ENCODE measurements at regions not wholly inside any gene's neighbourhood (a gene's known extent, or its start where the extent isn't known, plus 50 kb on each side); places are given as distances from the start of the nearest gene placed in this dataset.

GRCh38 chr3:72515281-72515680 lies 333.0 kb downstream of the SHQ1 start:
- H3K4me3 ChIP-seq (replicated peaks in 1 of 3; ENCODE audit: low read depth in 2 of 3, low read length in 3 of 3), result no peak overlapping the region
- WGBS (ENCODE audit: insufficient coverage), result no CpG with 5 or more reads among the region's 3 CpGs
- intact Hi-C loops (cut with micrococcal nuclease), result no loop called here
- no peak overlapping the region for H3K27ac ChIP-seq (ENCODE audit: low read depth in 1 of 2, low read length in 2 of 2)
- Mint-ChIP-seq H3K4me1 (peaks cover 16% of the 10 kb centered on the region), H3K9me3 (no peaks in the 10 kb centered on the region), H3K4me3 (no peak overlapping the region), H3K36me3 (no peaks in the 10 kb centered on the region), H3K27ac (peak overlapping the region in 1 of 7 donors; percentile 14), H3K27me3 (ENCODE audit: low read depth in 3 of 3) (no peaks in the 10 kb centered on the region)
- no peak for DNase-seq
- no peaks in the 10 kb centered on the region for H3K36me3 ChIP-seq (replicated peaks in 1 of 2; ENCODE audit: control insufficient read depth in 1 of 2, insufficient read depth in 2 of 2, low read length in 2 of 2)
- no peaks in the 10 kb centered on the region for H3K27me3 ChIP-seq (ENCODE audit: control insufficient read depth in 2 of 2, insufficient read depth in 2 of 2, low read length in 2 of 2)
- no peaks in the 10 kb centered on the region for H3K79me2 ChIP-seq (ENCODE audit: insufficient read depth, low read length)
- H3K4me1 ChIP-seq (ENCODE audit: control insufficient read depth in 1 of 2, insufficient read depth in 2 of 2, low read length in 2 of 2), result peaks cover 8 to 9% of the 10 kb centered on the region in 2 donors
- TF ChIP-seq, protein P1, sequence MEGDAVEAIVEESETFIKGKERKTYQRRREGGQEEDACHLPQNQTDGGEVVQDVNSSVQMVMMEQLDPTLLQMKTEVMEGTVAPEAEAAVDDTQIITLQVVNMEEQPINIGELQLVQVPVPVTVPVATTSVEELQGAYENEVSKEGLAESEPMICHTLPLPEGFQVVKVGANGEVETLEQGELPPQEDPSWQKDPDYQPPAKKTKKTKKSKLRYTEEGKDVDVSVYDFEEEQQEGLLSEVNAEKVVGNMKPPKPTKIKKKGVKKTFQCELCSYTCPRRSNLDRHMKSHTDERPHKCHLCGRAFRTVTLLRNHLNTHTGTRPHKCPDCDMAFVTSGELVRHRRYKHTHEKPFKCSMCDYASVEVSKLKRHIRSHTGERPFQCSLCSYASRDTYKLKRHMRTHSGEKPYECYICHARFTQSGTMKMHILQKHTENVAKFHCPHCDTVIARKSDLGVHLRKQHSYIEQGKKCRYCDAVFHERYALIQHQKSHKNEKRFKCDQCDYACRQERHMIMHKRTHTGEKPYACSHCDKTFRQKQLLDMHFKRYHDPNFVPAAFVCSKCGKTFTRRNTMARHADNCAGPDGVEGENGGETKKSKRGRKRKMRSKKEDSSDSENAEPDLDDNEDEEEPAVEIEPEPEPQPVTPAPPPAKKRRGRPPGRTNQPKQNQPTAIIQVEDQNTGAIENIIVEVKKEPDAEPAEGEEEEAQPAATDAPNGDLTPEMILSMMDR (IDR thresholded peaks at IDR 0.05), result no peak
- H3K9ac ChIP-seq (ENCODE audit: insufficient read depth, low read length, poor library complexity, severe bottlenecking), result no peak overlapping the region
- no peak overlapping the region for H3K4me2 ChIP-seq (replicated peaks; ENCODE audit: extremely low read depth, low read length, poor library complexity, severe bottlenecking)
- no peaks in the 10 kb centered on the region for H4K20me1 ChIP-seq (ENCODE audit: insufficient read depth, low read length)
- no peak overlapping the region for H2AFZ ChIP-seq (ENCODE audit: insufficient read depth, low read depth, low read length, poor library complexity, severe bottlenecking)
- H3K9me3 ChIP-seq (replicated peaks in 1 of 2; ENCODE audit: control insufficient read depth in 1 of 2, insufficient read depth in 1 of 2, low read length in 2 of 2), result no peaks in the 10 kb centered on the region

- intact Hi-C loops (cut with micrococcal nuclease), result no loop called here
- WGBS (ENCODE audit: insufficient coverage), result no CpG with 5 or more reads among the region's 3 CpGs
- no peaks in the 10 kb centered on the region for H3K27me3 ChIP-seq (ENCODE audit: control insufficient read depth in 2 of 2, insufficient read depth in 2 of 2, low read length in 2 of 2)
- no peaks in the 10 kb centered on the region for H3K36me3 ChIP-seq (replicated peaks in 1 of 2; ENCODE audit: control insufficient read depth in 1 of 2, insufficient read depth in 2 of 2, low read length in 2 of 2)
- no peak overlapping the region for H3K9ac ChIP-seq (ENCODE audit: insufficient read depth, low read length, poor library complexity, severe bottlenecking)
- no peak overlapping the region for H3K27ac ChIP-seq (ENCODE audit: low read depth in 1 of 2, low read length in 2 of 2)
- no peaks in the 10 kb centered on the region for H3K4me1 ChIP-seq (ENCODE audit: control insufficient read depth in 1 of 2, insufficient read depth in 2 of 2, low read length in 2 of 2)
- H2AFZ ChIP-seq (ENCODE audit: insufficient read depth, low read depth, low read length, poor library complexity, severe bottlenecking), result no peak overlapping the region
- H3K4me3 Mint-ChIP-seq, result no peak overlapping the region
- H3K9me3 ChIP-seq (replicated peaks in 1 of 2; ENCODE audit: control insufficient read depth in 1 of 2, insufficient read depth in 1 of 2, low read length in 2 of 2), result no peaks in the 10 kb centered on the region
- H3K79me2 ChIP-seq (ENCODE audit: insufficient read depth, low read length), result no peaks in the 10 kb centered on the region
- no peak overlapping the region for H3K4me2 ChIP-seq (replicated peaks; ENCODE audit: extremely low read depth, low read length, poor library complexity, severe bottlenecking)
- H3K27me3 Mint-ChIP-seq (ENCODE audit: low read depth in 3 of 3), result peaks cover 0 to 2% (median 0%) of the 10 kb centered on the region in 3 donors
- TF ChIP-seq, protein P1 (IDR thresholded peaks at IDR 0.05), result no peak
- no peak for DNase-seq
- H3K4me1 Mint-ChIP-seq, result no peaks in the 10 kb centered on the region
- no peaks in the 10 kb centered on the region for H3K36me3 Mint-ChIP-seq
- no peaks in the 10 kb centered on the region for H3K9me3 Mint-ChIP-seq
- peak overlapping the region in 2 of 7 donors; percentile 1 to 53 for H3K27ac Mint-ChIP-seq
- H4K20me1 ChIP-seq (ENCODE audit: insufficient read depth, low read length), result no peaks in the 10 kb centered on the region
- no peak overlapping the region for H3K4me3 ChIP-seq (replicated peaks in 1 of 3; ENCODE audit: low read depth in 2 of 3, low read length in 3 of 3)
Measured at GRCh38 chr3:72510247-72510646, 338.0 kb downstream of the SHQ1 start.
